Upper lobe of left lung (tissue), 6 donors: ENCODE measurements at regions not wholly inside any gene's neighbourhood (a gene's known extent, or its start where the extent isn't known, plus 50 kb on each side); places are given as distances from the start of the nearest gene placed in this dataset.

Experiments
- ATAC-seq, 2 donors: fragments of 200-7000 bp; cut with Tn5 transposase; one replicate each; pipeline ENCODE4 v1.9.1; 2022; ENCODE audit warnings: mild to moderate bottlenecking in 2 of 2, moderate library complexity in 2 of 2; ENCODE audit not compliant: low FRiP score in 2 of 2
- DNase-seq, 2 donors: peaks; one replicate each; pipeline ENCODE4 v3.0.0-alpha.2; 2019 to 2020
- H3K27ac ChIP-seq, 4 donors: fragments of 200-600 bp; sonication (generic); one replicate each; pipeline ENCODE4 v1.5.1; 2016 to 2019
- H3K27me3 ChIP-seq, 4 donors: fragments of 200-600 bp; sonication (generic); one replicate each; pipeline ENCODE4 v1.5.1; 2017 to 2019
- H3K36me3 ChIP-seq, 4 donors: fragments of 200-600 bp; sonication (generic); one replicate each; pipeline ENCODE4 v1.5.1; 2016 to 2019
- H3K4me1 ChIP-seq, 4 donors: fragments of 200-600 bp; sonication (generic); one replicate each; pipeline ENCODE4 v1.5.1; 2018 to 2019
- H3K4me3 ChIP-seq, 4 donors: fragments of 200-600 bp; sonication (generic); one replicate each; pipeline ENCODE4 v1.5.1; 2017 to 2019; ENCODE audit warnings: mild to moderate bottlenecking in 2 of 4, moderate library complexity in 1 of 4
- H3K9me3 ChIP-seq, 4 donors: fragments of 200-600 bp; sonication (generic); one replicate each; pipeline ENCODE4 v1.5.1; 2018 to 2019
- EP300 ChIP-seq, 4 donors: sonication (generic); formaldehyde crosslinking; IDR thresholded peaks; one replicate each; pipeline ENCODE4 v1.5.1; 2017; ENCODE audit warnings: antibody characterized with exemption in 4 of 4, control low read depth in 2 of 4
- POLR2A ChIP-seq, 4 donors: fragments of 450-650 bp; IDR thresholded peaks; one replicate each; pipeline ENCODE4 v1.5.1; 2016 to 2017; ENCODE audit warnings: antibody characterized with exemption in 4 of 4, mild to moderate bottlenecking in 2 of 4
- POLR2AphosphoS5 ChIP-seq, 2 donors: sonication (generic); formaldehyde crosslinking; IDR thresholded peaks; one replicate each; pipeline ENCODE4 v1.5.1; 2017; ENCODE audit warnings: antibody characterized with exemption in 2 of 2
- WGBS, 2 donors: methylation state at CpG; one replicate each; pipeline ENCODE4 v1.1.5; 2017 to 2018; 5-methylcytosine and 5-hydroxymethylcytosine counted together
- TF ChIP-seq, protein P1 (sequence below), 6 experiments: fragments of 450-650 bp in 4 of 6; fragments of 200-600 bp in 2 of 6; sonication (generic) in 2 of 6; IDR thresholded peaks; one replicate each; pipeline ENCODE4 v1.5.1; 2016 to 2019; ENCODE audit warnings: antibody characterized with exemption in 6 of 6
- donor health status: DM: no; HTN: no; CAD: no; lungs with moderate emphysema.
- donor health status: DM: no; HTN: yes; CAD: no; lungs with severe emphysema.

DNA sequence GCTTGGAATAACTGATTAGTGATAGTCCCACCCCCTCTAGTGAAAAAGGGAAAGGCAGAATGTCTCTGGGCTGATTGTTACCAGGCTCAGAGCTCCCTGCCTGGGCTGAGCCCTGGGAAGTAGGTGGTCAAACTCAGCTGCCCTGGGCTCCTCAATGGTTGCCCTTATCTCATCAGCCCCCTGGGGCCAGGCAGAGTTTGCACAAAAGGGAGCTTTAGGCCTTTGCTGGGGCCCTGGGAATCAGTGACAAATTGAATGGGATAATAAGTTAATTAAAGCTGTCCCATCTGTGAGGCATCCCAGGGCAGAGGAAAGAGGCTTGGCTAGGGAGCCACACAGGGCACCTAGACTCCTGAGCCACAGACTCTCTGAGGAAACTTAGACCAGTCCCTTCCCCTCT lies 89.0 kb downstream of the EFNB1 start:
- no peak for ATAC-seq
- no peak for DNase-seq
- no peaks in the 10 kb centered on the region for H3K36me3 ChIP-seq
- no peak overlapping the region for H3K27ac ChIP-seq
- H3K4me3 ChIP-seq, result no peak overlapping the region
- H3K9me3 ChIP-seq, result no peaks in the 10 kb centered on the region
- H3K27me3 ChIP-seq, result no peaks in the 10 kb centered on the region
- H3K4me1 ChIP-seq, result no peaks in the 10 kb centered on the region
- TF ChIP-seq EP300 (IDR thresholded peaks at IDR 0.05) (no peak), POLR2A (IDR thresholded peaks at IDR 0.05) (no peak)

DNA sequence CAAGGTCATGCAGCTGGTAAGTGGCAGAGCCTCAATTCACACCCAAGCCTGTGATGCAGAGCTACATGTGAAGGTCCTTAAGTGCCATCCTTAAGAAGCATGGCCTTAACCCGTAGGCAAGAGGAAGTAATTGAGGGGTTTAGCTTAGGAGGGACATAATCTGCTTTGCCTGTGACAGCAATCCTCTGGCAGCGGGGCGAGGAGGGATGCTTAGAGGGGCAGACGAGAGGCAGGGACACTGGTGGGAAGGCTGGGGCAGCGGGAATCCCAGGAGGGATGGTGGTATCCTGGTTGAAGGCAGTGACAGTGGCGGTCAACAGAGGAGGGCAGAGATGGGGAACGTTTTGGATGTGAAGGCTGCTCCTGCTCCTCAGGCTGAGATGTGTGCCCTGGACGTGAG lies 88.1 kb downstream of the EFNB1 start:
- 69 to 82% methylated on average over 8 of the region's 8 CpGs for WGBS, 2 donors
- Histone ChIP-seq H3K4me3 (no peak overlapping the region), H3K36me3 (no peaks in the 10 kb centered on the region), H3K27ac (no peak overlapping the region), H3K27me3 (no peaks in the 10 kb centered on the region), H3K4me1 (no peaks in the 10 kb centered on the region), H3K9me3 (no peaks in the 10 kb centered on the region)
- DNase-seq, result no peak
- no peak for ATAC-seq
- TF ChIP-seq EP300 (IDR thresholded peaks at IDR 0.05) (no peak), POLR2AphosphoS5 (IDR thresholded peaks at IDR 0.05) (no peak), POLR2A (IDR thresholded peaks at IDR 0.05) (no peak)
- TF ChIP-seq, protein P1, sequence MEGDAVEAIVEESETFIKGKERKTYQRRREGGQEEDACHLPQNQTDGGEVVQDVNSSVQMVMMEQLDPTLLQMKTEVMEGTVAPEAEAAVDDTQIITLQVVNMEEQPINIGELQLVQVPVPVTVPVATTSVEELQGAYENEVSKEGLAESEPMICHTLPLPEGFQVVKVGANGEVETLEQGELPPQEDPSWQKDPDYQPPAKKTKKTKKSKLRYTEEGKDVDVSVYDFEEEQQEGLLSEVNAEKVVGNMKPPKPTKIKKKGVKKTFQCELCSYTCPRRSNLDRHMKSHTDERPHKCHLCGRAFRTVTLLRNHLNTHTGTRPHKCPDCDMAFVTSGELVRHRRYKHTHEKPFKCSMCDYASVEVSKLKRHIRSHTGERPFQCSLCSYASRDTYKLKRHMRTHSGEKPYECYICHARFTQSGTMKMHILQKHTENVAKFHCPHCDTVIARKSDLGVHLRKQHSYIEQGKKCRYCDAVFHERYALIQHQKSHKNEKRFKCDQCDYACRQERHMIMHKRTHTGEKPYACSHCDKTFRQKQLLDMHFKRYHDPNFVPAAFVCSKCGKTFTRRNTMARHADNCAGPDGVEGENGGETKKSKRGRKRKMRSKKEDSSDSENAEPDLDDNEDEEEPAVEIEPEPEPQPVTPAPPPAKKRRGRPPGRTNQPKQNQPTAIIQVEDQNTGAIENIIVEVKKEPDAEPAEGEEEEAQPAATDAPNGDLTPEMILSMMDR (IDR thresholded peaks at IDR 0.05), result no peak

DNA sequence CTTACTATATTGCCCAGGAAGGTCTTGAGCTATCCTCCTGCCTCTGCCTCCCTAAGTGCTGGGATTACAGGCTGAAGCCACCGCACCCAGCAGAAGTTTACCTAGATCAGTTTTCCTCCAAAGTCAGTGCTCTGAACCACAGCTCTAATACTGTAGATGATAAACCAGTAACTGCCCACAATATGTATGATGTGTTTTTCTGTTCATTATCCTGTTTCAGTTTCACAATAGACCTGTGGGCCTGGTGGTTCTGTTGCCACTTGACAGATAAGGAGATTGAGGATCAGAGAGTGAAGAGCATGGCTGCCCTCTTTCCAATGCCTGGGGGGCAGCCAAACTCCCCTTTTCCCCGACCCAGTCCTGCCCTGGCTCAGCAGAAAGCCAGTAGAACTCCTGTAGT lies 87.0 kb downstream of the EFNB1 start:
- no peak for TF ChIP-seq POLR2A (IDR thresholded peaks at IDR 0.05)
- TF ChIP-seq, protein P1 (IDR thresholded peaks at IDR 0.05), result no peak
- TF ChIP-seq EP300 (IDR thresholded peaks at IDR 0.05), result no peak
- no peak for TF ChIP-seq POLR2AphosphoS5 (IDR thresholded peaks at IDR 0.05)
- Histone ChIP-seq H3K36me3 (no peaks in the 10 kb centered on the region), H3K27ac (peak overlapping the region in 1 of 4 donors; percentile 31), H3K4me1 (no peaks in the 10 kb centered on the region), H3K4me3 (no peak overlapping the region), H3K9me3 (no peaks in the 10 kb centered on the region), H3K27me3 (no peaks in the 10 kb centered on the region)
- whole genome bisulfite sequencing, 2 donors, result 70 to 94% methylated on average over 2 of the region's 2 CpGs
- ATAC-seq, result no peak
- no peak for DNase-seq

DNA sequence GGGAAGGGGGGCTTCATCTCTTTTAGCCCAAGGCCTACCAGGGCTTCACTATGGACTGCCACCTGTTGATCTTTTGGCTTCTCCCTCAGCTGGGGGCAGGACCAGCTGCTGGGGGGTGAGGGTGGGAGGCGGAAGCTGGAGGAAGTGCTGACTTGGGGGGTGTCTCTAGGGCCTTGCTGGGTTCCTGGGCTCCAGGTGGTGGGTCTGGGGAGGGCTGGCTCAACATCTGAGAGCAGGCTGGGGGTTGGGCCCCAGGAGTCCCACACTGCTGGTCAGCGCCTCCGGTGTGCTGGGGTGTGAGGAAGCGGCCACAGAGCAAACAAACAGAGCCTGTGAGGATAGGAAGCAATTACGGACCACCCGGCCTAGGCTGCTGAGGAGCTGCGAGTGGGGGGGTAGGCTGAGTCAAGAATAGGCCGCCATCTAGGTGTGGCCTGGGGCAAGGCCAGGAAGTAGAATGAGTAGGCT lies 85.7 kb downstream of the EFNB1 start:
- no peaks in the 10 kb centered on the region for H3K4me1 ChIP-seq
- H3K4me3 ChIP-seq, result no peak overlapping the region
- ATAC-seq (no peak), DNase-seq (no peak)
- H3K27ac ChIP-seq, result no peak overlapping the region
- no peaks in the 10 kb centered on the region for H3K9me3 ChIP-seq
- no peak for TF ChIP-seq EP300 (IDR thresholded peaks at IDR 0.05)
- H3K36me3 ChIP-seq, result no peaks in the 10 kb centered on the region
- H3K27me3 ChIP-seq, result no peaks in the 10 kb centered on the region
- WGBS, 2 donors, result 72 to 76% methylated on average over 7 to 8 of the region's 8 CpGs

DNA sequence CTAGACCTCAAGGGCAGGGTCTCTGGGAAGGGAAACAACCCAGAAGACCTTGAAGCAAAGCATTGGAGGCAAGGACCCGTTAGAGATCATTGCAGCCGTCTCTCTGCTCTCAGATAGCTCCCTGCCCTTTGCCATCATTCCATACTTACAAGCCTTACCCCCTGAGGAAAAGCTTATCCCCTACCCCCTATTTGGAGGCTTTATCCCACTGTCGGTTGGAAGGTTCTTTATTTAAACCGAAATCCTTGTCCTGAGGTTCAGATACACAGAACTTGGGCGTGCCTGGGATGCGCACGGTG lies 84.4 kb downstream of the EFNB1 start:
- no peaks in the 10 kb centered on the region for H3K9me3 ChIP-seq
- no peaks in the 10 kb centered on the region for H3K36me3 ChIP-seq
- ATAC-seq (no peak), DNase-seq (no peak)
- H3K27me3 ChIP-seq, result no peaks in the 10 kb centered on the region
- H3K4me3 ChIP-seq, result no peak overlapping the region
- no peaks in the 10 kb centered on the region for H3K4me1 ChIP-seq
- no peak for TF ChIP-seq EP300 (IDR thresholded peaks at IDR 0.05)
- no peak for TF ChIP-seq POLR2A (IDR thresholded peaks at IDR 0.05)
- TF ChIP-seq, protein P1 (IDR thresholded peaks at IDR 0.05), result no peak
- no peak for TF ChIP-seq POLR2AphosphoS5 (IDR thresholded peaks at IDR 0.05)
- 78 to 100% methylated on average over 5 to 7 of the region's 7 CpGs for WGBS, 2 donors
- no peak overlapping the region for H3K27ac ChIP-seq

DNA sequence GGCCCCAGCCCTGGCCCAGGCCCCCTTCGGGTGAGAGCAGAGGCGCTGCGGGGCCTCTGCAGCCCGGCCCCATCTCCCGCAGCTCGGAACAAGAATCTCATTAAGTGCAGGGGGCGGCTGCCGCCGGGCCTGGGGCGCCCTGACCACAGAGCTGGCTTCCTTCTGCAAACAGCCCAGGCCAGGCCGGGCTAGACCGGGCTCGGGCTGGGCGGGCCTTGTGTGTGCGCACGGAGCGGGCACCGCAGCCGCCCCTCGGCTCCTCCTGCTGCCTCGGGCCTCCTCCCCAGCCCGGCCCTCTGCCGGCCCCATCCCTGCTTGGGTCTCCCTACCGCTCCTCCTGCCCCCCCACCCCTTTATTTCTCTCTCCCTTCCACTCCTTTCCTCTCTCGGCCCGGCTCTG lies 83.3 kb downstream of the EFNB1 start:
- no peak for ATAC-seq
- no peaks in the 10 kb centered on the region for H3K36me3 ChIP-seq

More for the DNA sequence above, 83.3 kb downstream of the EFNB1 start:
- Histone ChIP-seq H3K27me3 (no peaks in the 10 kb centered on the region), H3K27ac (no peak overlapping the region), H3K4me1 (no peaks in the 10 kb centered on the region), H3K4me3 (no peak overlapping the region), H3K9me3 (no peaks in the 10 kb centered on the region)
- TF ChIP-seq POLR2AphosphoS5 (IDR thresholded peaks at IDR 0.05) (no peak), POLR2A (IDR thresholded peaks at IDR 0.05) (no peak), EP300 (IDR thresholded peaks at IDR 0.05) (no peak)
- TF ChIP-seq, protein P1 (IDR thresholded peaks at IDR 0.05), result no peak
- 45 to 50% methylated on average over 12 to 26 of the region's 26 CpGs for WGBS, 2 donors
- peak in 1 of 2 donors; percentile 73 for DNase-seq
